Endothelial cell (in vitro differentiated cells): ENCODE measurements at regions not wholly inside any gene's neighbourhood (a gene's known extent, or its start where the extent isn't known, plus 50 kb on each side); places are given as distances from the start of the nearest gene placed in this dataset.
"Not testable (repeated sequence)": the region's sequence is repeated elsewhere in the genome, so short reads cannot be mapped to it uniquely, and the experiment has no call there.

Experiments used
- DNase-seq: peaks from one replicate; pipeline ENCODE4 v3.0.0; 2021; ENCODE audit warnings: low spot score
- H3K27ac Mint-ChIP-seq: one replicate; pipeline ENCODE4 v1.8.0; 2021; ENCODE audit warnings: mixed read lengths, inconsistent platforms; ENCODE audit not compliant: unreplicated experiment
- H3K27me3 Mint-ChIP-seq: one replicate; pipeline ENCODE4 v1.8.0; 2021; ENCODE audit warnings: mild to moderate bottlenecking, moderate library complexity, mixed read lengths, inconsistent platforms; ENCODE audit not compliant: unreplicated experiment
- H3K36me3 Mint-ChIP-seq: one replicate; pipeline ENCODE4 v1.8.0; 2021; ENCODE audit warnings: mild to moderate bottlenecking, low read depth, mixed read lengths, inconsistent platforms; ENCODE audit not compliant: unreplicated experiment
- H3K4me1 Mint-ChIP-seq: one replicate; pipeline ENCODE4 v1.8.0; 2021; ENCODE audit warnings: mild to moderate bottlenecking, mixed read lengths, inconsistent platforms; ENCODE audit not compliant: unreplicated experiment
- H3K4me3 Mint-ChIP-seq: one replicate; pipeline ENCODE4 v1.8.0; 2021; ENCODE audit warnings: mild to moderate bottlenecking, mixed read lengths, inconsistent platforms; ENCODE audit not compliant: unreplicated experiment
- H3K9me3 Mint-ChIP-seq: one replicate; pipeline ENCODE4 v1.8.0; 2021; ENCODE audit warnings: mixed read lengths, inconsistent platforms; ENCODE audit not compliant: unreplicated experiment
- CTCF ChIP-seq: fragments of 200-600 bp; sonication (generic); IDR thresholded peaks from one replicate; pipeline ENCODE4 v1.5.0; 2021; ENCODE audit warnings: antibody characterized with exemption; ENCODE audit not compliant: unreplicated experiment

GRCh38 chr18:34514238-34514637, 195.9 kb upstream of the DTNA start:
- Mint-ChIP-seq H3K27ac (no peak overlapping the region), H3K27me3 (no peaks in the 10 kb centered on the region), H3K9me3 (no peaks in the 10 kb centered on the region), H3K4me1 (no peaks in the 10 kb centered on the region), H3K36me3 (peaks cover 14% of the 10 kb centered on the region), H3K4me3 (no peak overlapping the region)
- TF ChIP-seq CTCF: no peak
- DNase-seq: no peak

GRCh38 chr18:34514957-34515356, 195.1 kb upstream of the DTNA start:
- Mint-ChIP-seq H3K9me3 (no peaks in the 10 kb centered on the region), H3K27me3 (no peaks in the 10 kb centered on the region), H3K27ac (no peak overlapping the region), H3K36me3 (peaks cover 14% of the 10 kb centered on the region), H3K4me1 (no peaks in the 10 kb centered on the region), H3K4me3 (no peak overlapping the region)
- no peak for DNase-seq
- TF ChIP-seq CTCF: no peak

- Mint-ChIP-seq H3K36me3 (peaks cover 14% of the 10 kb centered on the region), H3K4me3 (peak overlapping the region; percentile 19)
- not testable (repeated sequence) for H3K27ac Mint-ChIP-seq, H3K27me3 Mint-ChIP-seq, H3K9me3 Mint-ChIP-seq, H3K4me1 Mint-ChIP-seq, DNase-seq
Measured at GRCh38 chr18:34516355-34516754, 193.7 kb upstream of the DTNA start.

GRCh38 chr18:34516996-34517395, 193.1 kb upstream of the DTNA start:
- H3K27ac Mint-ChIP-seq, DNase-seq, H3K4me3 Mint-ChIP-seq, H3K4me1 Mint-ChIP-seq, H3K9me3 Mint-ChIP-seq, H3K27me3 Mint-ChIP-seq: not testable (repeated sequence)
- peaks cover 14% of the 10 kb centered on the region for H3K36me3 Mint-ChIP-seq

GRCh38 chr18:34521040-34521439, 189.1 kb upstream of the DTNA start:
- H3K4me1 Mint-ChIP-seq: peaks cover 3% of the 10 kb centered on the region
- H3K27me3 Mint-ChIP-seq: no peaks in the 10 kb centered on the region
- no peak for TF ChIP-seq CTCF
- DNase-seq: no peak
- no peaks in the 10 kb centered on the region for H3K9me3 Mint-ChIP-seq
- H3K4me3 Mint-ChIP-seq: no peak overlapping the region
- H3K36me3 Mint-ChIP-seq: peaks cover 2% of the 10 kb centered on the region
- H3K27ac Mint-ChIP-seq: no peak overlapping the region

GRCh38 chr18:34522603-34523002, 187.5 kb upstream of the DTNA start:
- peaks cover 3% of the 10 kb centered on the region for H3K4me1 Mint-ChIP-seq
- H3K9me3 Mint-ChIP-seq: no peaks in the 10 kb centered on the region
- no peaks in the 10 kb centered on the region for H3K27me3 Mint-ChIP-seq
- no peak for TF ChIP-seq CTCF
- no peak overlapping the region for H3K4me3 Mint-ChIP-seq
- no peak for DNase-seq
- H3K36me3 Mint-ChIP-seq: no peaks in the 10 kb centered on the region
- no peak overlapping the region for H3K27ac Mint-ChIP-seq
